Neural progenitor cell (in vitro differentiated cells): ENCODE measurements at regions not wholly inside any gene's neighbourhood (a gene's known extent, or its start where the extent isn't known, plus 50 kb on each side); places are given as distances from the start of the nearest gene placed in this dataset.

Source experiments
- DNase-seq: peaks from one replicate; pipeline ENCODE4 v3.0.0-alpha.2; 2016; ENCODE audit warnings: low spot score
- H2AFZ ChIP-seq: fragments of 200-600 bp; sonication (generic); replicated peaks from 2 replicates; pipeline ENCODE4 v1.6.1; 2016; ENCODE audit warnings: antibody characterized with exemption
- H3F3A ChIP-seq: fragments of 200-600 bp; sonication (generic); 2 replicates; pipeline ENCODE4 v1.6.1; 2016; ENCODE audit warnings: antibody characterized with exemption, low read depth
- H3K27ac ChIP-seq: fragments of 200-600 bp; sonication (generic); 2 replicates; pipeline ENCODE4 v1.5.1; 2016; ENCODE audit warnings: mild to moderate bottlenecking
- H3K27me3 ChIP-seq: fragments of 200-600 bp; sonication (generic); 2 replicates; pipeline ENCODE4 v1.6.1; 2016; ENCODE audit warnings: mild to moderate bottlenecking, moderate library complexity
- H3K36me3 ChIP-seq: fragments of 200-600 bp; sonication (generic); 2 replicates; pipeline ENCODE4 v1.5.1; 2016
- H3K4me1 ChIP-seq: fragments of 200-600 bp; sonication (generic); 2 replicates; pipeline ENCODE4 v1.6.1; 2016; ENCODE audit warnings: mixed run types
- H3K4me2 ChIP-seq: fragments of 200-600 bp; sonication (generic); 2 replicates; pipeline ENCODE4 v1.6.1; 2016
- H3K4me3 ChIP-seq: fragments of 200-600 bp; sonication (generic); 2 replicates; pipeline ENCODE4 v1.5.1; 2016
- H3K79me2 ChIP-seq: fragments of 200-600 bp; sonication (generic); 2 replicates; pipeline ENCODE4 v1.6.1; 2016; ENCODE audit warnings: low read depth
- H3K9ac ChIP-seq: fragments of 200-600 bp; sonication (generic); 2 replicates; pipeline ENCODE4 v1.6.1; 2016
- H3K9me3 ChIP-seq: fragments of 200-600 bp; sonication (generic); 2 replicates; pipeline ENCODE4 v1.5.1; 2016; ENCODE audit warnings: low read depth
- H4K20me1 ChIP-seq: fragments of 200-600 bp; sonication (generic); 2 replicates; pipeline ENCODE4 v1.6.1; 2016; ENCODE audit warnings: low read depth
- H3K27ac Mint-ChIP-seq: 3 replicates; pipeline ENCODE4 v1.8.0; 2021; ENCODE audit warnings: mixed read lengths
- H3K27me3 Mint-ChIP-seq: 2 replicates; pipeline ENCODE4 v1.8.0; 2022; ENCODE audit warnings: low read depth, mild to moderate bottlenecking, inconsistent platforms, moderate library complexity, mixed read lengths; ENCODE audit not compliant: insufficient read depth
- H3K36me3 Mint-ChIP-seq: 3 replicates; pipeline ENCODE4 v1.8.0; 2021; ENCODE audit warnings: mixed read lengths
- H3K4me1 Mint-ChIP-seq: 3 replicates; pipeline ENCODE4 v1.8.0; 2021; ENCODE audit warnings: mixed read lengths
- H3K4me3 Mint-ChIP-seq: 3 replicates; pipeline ENCODE4 v1.8.0; 2021; ENCODE audit warnings: mild to moderate bottlenecking, moderate library complexity, mixed read lengths
- H3K9me3 Mint-ChIP-seq: 3 replicates; pipeline ENCODE4 v1.8.0; 2020; ENCODE audit warnings: mixed read lengths
- EZH2 ChIP-seq: fragments of 200-600 bp; sonication (generic); IDR thresholded peaks from 2 replicates; pipeline ENCODE4 v1.6.1; 2017; ENCODE audit warnings: antibody characterized with exemption, mild to moderate bottlenecking, moderate library complexity
- EZH2phosphoT487 ChIP-seq: fragments of 200-600 bp; sonication (generic); IDR thresholded peaks from 2 replicates; pipeline ENCODE4 v1.6.1; 2017; ENCODE audit warnings: antibody characterized with exemption
- TF ChIP-seq, protein P1 (sequence below): fragments of 200-600 bp; sonication (generic); IDR thresholded peaks from 2 replicates; pipeline ENCODE4 v1.5.1; 2017; ENCODE audit warnings: antibody characterized with exemption, mild to moderate bottlenecking

DNA sequence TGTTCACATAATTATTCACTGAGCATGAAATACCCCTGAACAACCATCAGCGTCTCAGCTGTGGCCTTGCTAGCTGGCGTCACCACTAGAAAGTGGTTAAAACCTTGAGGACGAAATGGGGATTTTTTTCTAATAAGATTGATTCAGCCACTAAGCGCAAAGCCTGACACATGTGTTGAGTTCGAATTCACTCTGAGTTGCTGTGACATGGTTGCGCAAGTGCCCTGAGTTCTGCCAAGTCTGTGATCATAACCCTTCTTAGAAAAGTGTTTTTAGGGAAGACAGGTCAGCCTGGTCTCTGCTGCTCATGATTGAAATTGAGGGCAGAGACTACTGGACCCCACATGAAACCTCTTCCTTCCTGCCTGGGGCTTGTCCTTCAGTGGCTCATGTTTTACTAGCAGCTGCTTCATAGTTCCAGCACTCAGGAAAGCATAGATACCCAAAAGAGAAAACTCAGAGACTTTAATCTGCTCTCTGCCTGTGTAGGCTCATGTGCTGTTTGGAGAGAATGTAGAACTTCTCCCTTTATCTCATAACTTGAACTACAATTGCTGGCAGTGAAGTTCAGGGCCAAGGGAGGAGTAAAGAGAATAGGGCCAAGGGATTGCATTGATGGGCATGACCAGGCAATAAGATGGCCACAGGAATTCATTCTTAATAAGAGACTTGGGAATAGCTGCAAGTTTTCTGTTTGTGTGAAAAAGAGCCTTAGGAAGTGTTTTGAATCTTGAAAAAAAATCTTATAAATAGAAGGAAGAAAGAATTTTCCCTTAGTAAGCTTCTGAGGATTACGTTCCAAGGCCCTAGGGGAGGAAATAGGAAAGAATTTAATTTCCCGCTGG, 66.8 kb upstream of the CXCL14 start:
- no peaks in the 10 kb centered on the region for H3K9me3 Mint-ChIP-seq

DNA sequence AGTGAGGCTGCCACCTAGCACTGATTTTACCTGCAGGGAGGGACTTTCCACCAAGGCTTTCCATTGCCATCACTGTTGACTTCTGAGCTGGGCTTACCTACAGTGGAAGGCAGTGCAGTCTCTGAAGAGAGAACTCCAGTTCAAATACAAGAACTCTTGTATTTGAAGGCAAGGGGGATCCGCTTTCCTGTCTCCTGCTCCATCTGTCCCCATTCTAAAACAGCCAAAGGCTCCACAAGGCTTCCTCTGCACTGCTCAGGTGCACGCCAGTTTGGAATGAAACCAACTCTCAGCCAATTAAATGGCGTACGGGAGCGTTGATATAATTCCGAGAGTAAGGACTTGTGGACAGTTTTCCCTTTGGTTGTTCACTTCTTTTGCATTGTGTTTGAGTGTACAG, 66.0 kb upstream of the CXCL14 start:
- H3K4me1 Mint-ChIP-seq, result peaks cover 10% of the 10 kb centered on the region

More for the DNA sequence above, 66.8 kb upstream of the CXCL14 start:
- DNase-seq, result no peak
- H3F3A ChIP-seq, result no peaks in the 10 kb centered on the region
- no peak overlapping the region for H3K9ac ChIP-seq
- no peak overlapping the region for H3K4me3 ChIP-seq
- H3K27ac ChIP-seq, result no peak overlapping the region
- no peak overlapping the region for H3K4me2 ChIP-seq
- H3K4me3 Mint-ChIP-seq, result no peak overlapping the region
- H3K9me3 ChIP-seq, result no peaks in the 10 kb centered on the region
- no peaks in the 10 kb centered on the region for H3K27me3 Mint-ChIP-seq
- H3K4me1 Mint-ChIP-seq, result peaks cover 10% of the 10 kb centered on the region
- H3K79me2 ChIP-seq, result no peaks in the 10 kb centered on the region
- H4K20me1 ChIP-seq, result no peaks in the 10 kb centered on the region
- TF ChIP-seq EZH2phosphoT487 (no peak), EZH2 (no peak)
- TF ChIP-seq, protein P1, sequence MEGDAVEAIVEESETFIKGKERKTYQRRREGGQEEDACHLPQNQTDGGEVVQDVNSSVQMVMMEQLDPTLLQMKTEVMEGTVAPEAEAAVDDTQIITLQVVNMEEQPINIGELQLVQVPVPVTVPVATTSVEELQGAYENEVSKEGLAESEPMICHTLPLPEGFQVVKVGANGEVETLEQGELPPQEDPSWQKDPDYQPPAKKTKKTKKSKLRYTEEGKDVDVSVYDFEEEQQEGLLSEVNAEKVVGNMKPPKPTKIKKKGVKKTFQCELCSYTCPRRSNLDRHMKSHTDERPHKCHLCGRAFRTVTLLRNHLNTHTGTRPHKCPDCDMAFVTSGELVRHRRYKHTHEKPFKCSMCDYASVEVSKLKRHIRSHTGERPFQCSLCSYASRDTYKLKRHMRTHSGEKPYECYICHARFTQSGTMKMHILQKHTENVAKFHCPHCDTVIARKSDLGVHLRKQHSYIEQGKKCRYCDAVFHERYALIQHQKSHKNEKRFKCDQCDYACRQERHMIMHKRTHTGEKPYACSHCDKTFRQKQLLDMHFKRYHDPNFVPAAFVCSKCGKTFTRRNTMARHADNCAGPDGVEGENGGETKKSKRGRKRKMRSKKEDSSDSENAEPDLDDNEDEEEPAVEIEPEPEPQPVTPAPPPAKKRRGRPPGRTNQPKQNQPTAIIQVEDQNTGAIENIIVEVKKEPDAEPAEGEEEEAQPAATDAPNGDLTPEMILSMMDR, result no peak
- no peaks in the 10 kb centered on the region for H3K4me1 ChIP-seq
- H2AFZ ChIP-seq, result no peak overlapping the region
- H3K27ac Mint-ChIP-seq, result no peak overlapping the region
- no peaks in the 10 kb centered on the region for H3K36me3 ChIP-seq
- H3K27me3 ChIP-seq, result no peaks in the 10 kb centered on the region
- no peaks in the 10 kb centered on the region for H3K36me3 Mint-ChIP-seq

DNA sequence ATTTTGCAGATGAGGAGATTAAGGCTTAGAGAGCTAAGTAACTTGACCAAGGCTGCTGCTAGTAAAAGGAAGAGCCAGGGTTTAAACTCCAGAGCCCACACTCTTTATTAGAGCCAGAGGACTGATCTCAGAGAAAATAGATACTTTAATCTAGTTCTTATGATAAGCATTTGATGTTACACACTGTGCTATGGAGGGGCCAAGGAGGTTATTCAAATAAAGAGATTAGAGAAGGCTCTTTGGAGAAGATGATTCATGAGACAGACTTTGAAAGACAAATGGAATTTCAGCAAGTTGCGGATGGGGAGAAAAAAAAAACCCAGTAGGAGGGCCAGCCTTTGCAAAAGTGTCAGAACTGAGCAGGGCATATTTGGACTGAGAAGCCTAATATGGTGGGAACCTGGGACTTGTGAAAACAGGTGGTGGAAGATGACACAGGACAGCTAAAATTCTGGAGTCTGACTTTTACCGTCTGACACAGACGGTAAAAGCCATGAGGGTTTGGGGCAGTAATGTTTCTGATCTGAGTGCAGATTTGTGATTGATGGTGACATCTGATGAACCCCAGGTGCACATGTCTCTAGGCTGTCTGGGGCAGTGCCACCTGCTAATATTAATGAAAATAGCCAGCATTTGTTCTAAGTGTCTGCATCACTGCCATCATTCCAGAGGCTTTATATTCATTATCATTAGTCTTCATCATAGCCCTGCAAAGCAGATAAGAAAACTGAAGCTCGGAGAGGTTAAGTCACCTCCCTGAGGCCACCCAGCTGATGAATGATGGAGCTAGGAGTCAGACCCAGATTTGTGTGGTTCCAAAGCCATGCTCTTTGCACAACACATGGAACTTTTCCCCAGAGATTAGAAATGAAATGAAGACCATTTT, 65.3 kb upstream of the CXCL14 start:
- no peaks in the 10 kb centered on the region for H3K36me3 Mint-ChIP-seq
- no peak overlapping the region for H3K4me3 Mint-ChIP-seq

More for the DNA sequence above, 66.0 kb upstream of the CXCL14 start:
- no peak overlapping the region for H3K27ac ChIP-seq
- H3K27me3 ChIP-seq, result no peaks in the 10 kb centered on the region
- H3K9me3 Mint-ChIP-seq, result no peaks in the 10 kb centered on the region
- H3K9me3 ChIP-seq, result no peaks in the 10 kb centered on the region
- no peak overlapping the region for H3K4me3 Mint-ChIP-seq
- no peaks in the 10 kb centered on the region for H4K20me1 ChIP-seq
- DNase-seq, result no peak
- no peaks in the 10 kb centered on the region for H3K36me3 Mint-ChIP-seq
- TF ChIP-seq EZH2phosphoT487 (no peak), EZH2 (no peak)
- TF ChIP-seq, protein P1, result no peak
- H3K4me1 ChIP-seq, result no peaks in the 10 kb centered on the region
- no peak overlapping the region for H3K9ac ChIP-seq
- no peak overlapping the region for H3K27ac Mint-ChIP-seq
- no peaks in the 10 kb centered on the region for H3K36me3 ChIP-seq
- H2AFZ ChIP-seq, result no peak overlapping the region
- no peak overlapping the region for H3K4me2 ChIP-seq
- no peaks in the 10 kb centered on the region for H3K79me2 ChIP-seq
- H3K4me3 ChIP-seq, result no peak overlapping the region
- no peaks in the 10 kb centered on the region for H3K27me3 Mint-ChIP-seq
- no peaks in the 10 kb centered on the region for H3F3A ChIP-seq

More for the DNA sequence above, 65.3 kb upstream of the CXCL14 start:
- Histone ChIP-seq H3K9me3 (no peaks in the 10 kb centered on the region), H2AFZ (no peak overlapping the region), H3K27ac (no peak overlapping the region), H3K27me3 (no peaks in the 10 kb centered on the region), H3K4me2 (no peak overlapping the region), H4K20me1 (no peaks in the 10 kb centered on the region), H3K4me3 (no peak overlapping the region), H3K79me2 (no peaks in the 10 kb centered on the region), H3F3A (no peaks in the 10 kb centered on the region), H3K36me3 (no peaks in the 10 kb centered on the region), H3K4me1 (no peaks in the 10 kb centered on the region), H3K9ac (no peak overlapping the region)
- Mint-ChIP-seq H3K27ac (no peak overlapping the region), H3K9me3 (peaks cover 2% of the 10 kb centered on the region), H3K27me3 (no peaks in the 10 kb centered on the region), H3K4me1 (peaks cover 10% of the 10 kb centered on the region)
- DNase-seq, result no peak
- TF ChIP-seq, protein P1, result no peak
- TF ChIP-seq EZH2phosphoT487 (no peak), EZH2 (no peak)
